Activated naive CD4-positive, alpha-beta T cell treated with anti-CD3 and anti-CD28 coated beads, Interleukin-2, amount 10 ng/mL, durations not matched to agents 7 days and 5 days (primary cell): ENCODE measurements at regions not wholly inside any gene's neighbourhood (a gene's known extent, or its start where the extent isn't known, plus 50 kb on each side); places are given as distances from the start of the nearest gene placed in this dataset.
"Not testable (repeated sequence)": the region's sequence is repeated elsewhere in the genome, so short reads cannot be mapped to it uniquely, and the experiment has no call there.

Experiments used
- CTCF ChIA-PET: fragments of 350-600 bp; sonication (Branson Sonifier 250); formaldehyde crosslinking; loops from one replicate; lab custom pipeline; 2021; ENCODE audit warnings: antibody characterized with exemption; lab: Charles Lee
- DNase-seq: peaks from one replicate; pipeline ENCODE4 v3.0.0-alpha.2; 2020
- H3K27ac Mint-ChIP-seq: one replicate; pipeline ENCODE4 v1.8.0; 2021; ENCODE audit warnings: mild to moderate bottlenecking, moderate library complexity, mixed read lengths
- H3K27me3 Mint-ChIP-seq: one replicate; pipeline ENCODE4 v1.8.0; 2021; ENCODE audit warnings: mild to moderate bottlenecking, mixed read lengths
- H3K36me3 Mint-ChIP-seq: one replicate; pipeline ENCODE4 v1.8.0; 2021; ENCODE audit warnings: mixed read lengths
- H3K4me1 Mint-ChIP-seq: one replicate; pipeline ENCODE4 v1.8.0; 2021; ENCODE audit warnings: mixed read lengths
- H3K4me3 Mint-ChIP-seq: one replicate; pipeline ENCODE4 v1.8.0; 2021; ENCODE audit warnings: mild to moderate bottlenecking, moderate library complexity, mixed read lengths
- H3K9me3 Mint-ChIP-seq: one replicate; pipeline ENCODE4 v1.8.0; 2021; ENCODE audit warnings: mixed read lengths

- DNase-seq = no peak
- CTCF ChIA-PET = no interaction called here
- no peak overlapping the region for H3K4me3 Mint-ChIP-seq
Measured at GRCh38 chr7:19915596-19915995, 142.2 kb upstream of the TMEM196 start.

GRCh38 chr7:19914866-19915265, 141.4 kb upstream of the TMEM196 start:
- Mint-ChIP-seq H3K4me3 (no peak overlapping the region), H3K9me3 (no peaks in the 10 kb centered on the region), H3K27me3 (no peaks in the 10 kb centered on the region), H3K4me1 (no peaks in the 10 kb centered on the region), H3K27ac (no peak overlapping the region), H3K36me3 (no peaks in the 10 kb centered on the region)
- CTCF ChIA-PET = no interaction called here
- no peak for DNase-seq

More at GRCh38 chr7:19915596-19915995, 142.2 kb upstream of the TMEM196 start:
- no peaks in the 10 kb centered on the region for H3K27me3 Mint-ChIP-seq
- H3K27ac Mint-ChIP-seq = no peak overlapping the region
- no peaks in the 10 kb centered on the region for H3K4me1 Mint-ChIP-seq
- H3K36me3 Mint-ChIP-seq = no peaks in the 10 kb centered on the region
- no peaks in the 10 kb centered on the region for H3K9me3 Mint-ChIP-seq

GRCh38 chr7:19900118-19900517, 126.7 kb upstream of the TMEM196 start:
- no peaks in the 10 kb centered on the region for H3K36me3 Mint-ChIP-seq
- H3K9me3 Mint-ChIP-seq = peaks cover 6% of the 10 kb centered on the region
- no peak overlapping the region for H3K27ac Mint-ChIP-seq
- H3K27me3 Mint-ChIP-seq = no peaks in the 10 kb centered on the region
- no peaks in the 10 kb centered on the region for H3K4me1 Mint-ChIP-seq
- CTCF ChIA-PET = no interaction called here
- no peak for DNase-seq
- H3K4me3 Mint-ChIP-seq = no peak overlapping the region

- Mint-ChIP-seq H3K9me3 (peaks cover 6% of the 10 kb centered on the region), H3K36me3 (no peaks in the 10 kb centered on the region), H3K4me3 (no peak overlapping the region), H3K27ac (no peak overlapping the region), H3K4me1 (no peaks in the 10 kb centered on the region), H3K27me3 (no peaks in the 10 kb centered on the region)
- CTCF ChIA-PET = no interaction called here
- no peak for DNase-seq
Measured at GRCh38 chr7:19899529-19899928, 126.1 kb upstream of the TMEM196 start.

GRCh38 chr7:19882893-19883292, 109.5 kb upstream of the TMEM196 start:
- H3K27ac Mint-ChIP-seq, CTCF ChIA-PET, DNase-seq, H3K4me3 Mint-ChIP-seq, H3K36me3 Mint-ChIP-seq, H3K4me1 Mint-ChIP-seq, H3K27me3 Mint-ChIP-seq, H3K9me3 Mint-ChIP-seq: not testable (repeated sequence)

GRCh38 chr7:19872094-19872493, 98.7 kb upstream of the TMEM196 start:
- DNase-seq = no peak
- Mint-ChIP-seq H3K4me3 (no peak overlapping the region), H3K27me3 (no peaks in the 10 kb centered on the region), H3K27ac (no peak overlapping the region), H3K36me3 (no peaks in the 10 kb centered on the region), H3K9me3 (no peaks in the 10 kb centered on the region), H3K4me1 (no peaks in the 10 kb centered on the region)
- CTCF ChIA-PET = no interaction called here

- no peaks in the 10 kb centered on the region for H3K27me3 Mint-ChIP-seq
- CTCF ChIA-PET = no interaction called here
- no peak overlapping the region for H3K27ac Mint-ChIP-seq
- no peak for DNase-seq
- H3K4me3 Mint-ChIP-seq = no peak overlapping the region
- no peaks in the 10 kb centered on the region for H3K36me3 Mint-ChIP-seq
- H3K4me1 Mint-ChIP-seq = no peaks in the 10 kb centered on the region
- H3K9me3 Mint-ChIP-seq = no peaks in the 10 kb centered on the region
Measured at GRCh38 chr7:19871102-19871501, 97.7 kb upstream of the TMEM196 start.

GRCh38 chr7:19869979-19870378, 96.6 kb upstream of the TMEM196 start:
- no peaks in the 10 kb centered on the region for H3K9me3 Mint-ChIP-seq
- H3K36me3 Mint-ChIP-seq = no peaks in the 10 kb centered on the region
- CTCF ChIA-PET = no interaction called here
- no peaks in the 10 kb centered on the region for H3K27me3 Mint-ChIP-seq
- H3K27ac Mint-ChIP-seq = no peak overlapping the region
- no peak for DNase-seq
- H3K4me1 Mint-ChIP-seq = no peaks in the 10 kb centered on the region
- no peak overlapping the region for H3K4me3 Mint-ChIP-seq

GRCh38 chr7:19853261-19853832, 79.9 kb upstream of the TMEM196 start:
- no peaks in the 10 kb centered on the region for H3K9me3 Mint-ChIP-seq
- no peaks in the 10 kb centered on the region for H3K4me1 Mint-ChIP-seq
- DNase-seq = no peak
- H3K27me3 Mint-ChIP-seq = no peaks in the 10 kb centered on the region
- no peak overlapping the region for H3K27ac Mint-ChIP-seq
- H3K4me3 Mint-ChIP-seq = no peak overlapping the region
- no peaks in the 10 kb centered on the region for H3K36me3 Mint-ChIP-seq
- CTCF ChIA-PET = no interaction called here

GRCh38 chr7:19852192-19852591, 78.8 kb upstream of the TMEM196 start:
- Mint-ChIP-seq H3K27ac (no peak overlapping the region), H3K36me3 (no peaks in the 10 kb centered on the region), H3K4me3 (no peak overlapping the region), H3K27me3 (no peaks in the 10 kb centered on the region), H3K9me3 (no peaks in the 10 kb centered on the region), H3K4me1 (no peaks in the 10 kb centered on the region)
- CTCF ChIA-PET = no interaction called here
- no peak for DNase-seq

- no peaks in the 10 kb centered on the region for H3K4me1 Mint-ChIP-seq
- CTCF ChIA-PET = no interaction called here
- no peaks in the 10 kb centered on the region for H3K9me3 Mint-ChIP-seq
- no peak overlapping the region for H3K27ac Mint-ChIP-seq
- no peaks in the 10 kb centered on the region for H3K27me3 Mint-ChIP-seq
- H3K36me3 Mint-ChIP-seq = no peaks in the 10 kb centered on the region
- no peak for DNase-seq
- H3K4me3 Mint-ChIP-seq = no peak overlapping the region
Measured at GRCh38 chr7:19851504-19851903, 78.1 kb upstream of the TMEM196 start.

GRCh38 chr7:19834566-19834965, 61.1 kb upstream of the TMEM196 start:
- DNase-seq = no peak
- Mint-ChIP-seq H3K4me1 (no peaks in the 10 kb centered on the region), H3K4me3 (no peak overlapping the region), H3K27ac (no peak overlapping the region), H3K36me3 (no peaks in the 10 kb centered on the region), H3K27me3 (no peaks in the 10 kb centered on the region), H3K9me3 (no peaks in the 10 kb centered on the region)
- CTCF ChIA-PET = no interaction called here

GRCh38 chr7:19830604-19831003, 57.2 kb upstream of the TMEM196 start:
- DNase-seq = no peak
- CTCF ChIA-PET = no interaction called here
- H3K4me1 Mint-ChIP-seq = no peaks in the 10 kb centered on the region

More at GRCh38 chr7:19830604-19831003, 57.2 kb upstream of the TMEM196 start:
- Mint-ChIP-seq H3K27me3 (no peaks in the 10 kb centered on the region), H3K4me3 (no peak overlapping the region), H3K27ac (no peak overlapping the region), H3K9me3 (no peaks in the 10 kb centered on the region), H3K36me3 (no peaks in the 10 kb centered on the region)
